ENCODE measurements at regions not wholly inside any gene's neighbourhood (a gene's known extent, or its start where the extent isn't known, plus 50 kb on each side); places are given as distances from the start of the nearest gene placed in this dataset.
A peak's percentile ranks its signal among the peaks of the same experiment; 100 is the strongest.

DNA sequence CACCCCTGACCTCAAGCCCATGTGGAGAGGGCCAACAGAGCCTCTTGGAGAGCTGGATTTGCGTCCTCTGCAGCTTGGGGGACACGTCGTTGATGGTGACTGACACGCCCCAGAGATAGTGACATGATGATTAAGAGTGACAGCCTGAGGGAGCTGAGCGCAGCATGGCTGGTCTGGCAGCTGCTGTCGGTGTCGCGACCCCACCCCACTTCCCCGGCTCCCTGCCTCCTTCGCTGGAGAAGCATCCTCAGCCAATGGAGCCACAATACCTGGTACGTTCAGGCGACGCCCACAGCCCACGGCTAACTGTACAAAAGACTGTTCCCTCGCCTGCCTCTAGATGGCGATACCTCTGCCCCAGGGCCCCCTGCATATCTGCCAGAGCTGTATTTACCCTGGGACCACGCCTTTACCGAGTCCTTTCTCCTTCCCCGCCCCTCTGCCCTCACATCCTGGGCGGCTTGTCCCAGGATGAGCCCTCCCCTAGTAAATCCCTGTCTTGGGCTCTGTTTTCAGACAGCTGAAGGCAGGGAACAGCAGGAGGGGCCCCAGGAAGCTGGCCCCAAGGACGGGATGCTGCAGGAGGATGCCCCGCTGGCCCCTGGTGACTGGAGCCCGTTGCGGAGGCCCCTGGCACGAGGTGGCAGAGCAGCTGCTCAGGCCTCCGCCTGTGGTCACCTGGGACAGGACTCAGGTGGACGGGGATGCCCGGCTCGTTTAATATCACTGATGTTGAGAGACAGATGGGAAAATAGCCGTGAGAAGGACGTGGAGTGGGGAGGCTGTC is 90.6 kb downstream of the RPS6KA4 start (continued):
- TF ChIP-seq ZFP1 (CRISPR knock-in tag; IDR thresholded peaks at IDR 0.05) = no peak
- TF ChIP-seq CTCFL (IDR thresholded peaks at IDR 0.05; ENCODE audit: borderline replicate concordance, insufficient read depth, low read depth, low read length, poor library complexity, severe bottlenecking) = peak; percentile 33
- no peak for TF ChIP-seq HINFP (tag; conservative IDR thresholded peaks at IDR 0.05; ENCODE audit: low read depth)
- TF ChIP-seq CREB5 (CRISPR knock-in tag; IDR thresholded peaks at IDR 0.05) = no peak
- no peak for TF ChIP-seq NFXL1 (CRISPR knock-in tag; IDR thresholded peaks at IDR 0.05)
- TF ChIP-seq BHLHE40 (IDR thresholded peaks at IDR 0.05; ENCODE audit: low read length) = 0 out of 2 replicates have a peak, but pooled peaks have one; percentile 11
- TF ChIP-seq RBM17 (IDR thresholded peaks at IDR 0.05; ENCODE audit: borderline replicate concordance, low read depth, low read length) = no peak
- TF ChIP-seq WHSC1 (IDR thresholded peaks at IDR 0.05; ENCODE audit: low read length) = no peak
- no peak for TF ChIP-seq ZEB2 (IDR thresholded peaks at IDR 0.05)
- TF ChIP-seq, protein P1, sequence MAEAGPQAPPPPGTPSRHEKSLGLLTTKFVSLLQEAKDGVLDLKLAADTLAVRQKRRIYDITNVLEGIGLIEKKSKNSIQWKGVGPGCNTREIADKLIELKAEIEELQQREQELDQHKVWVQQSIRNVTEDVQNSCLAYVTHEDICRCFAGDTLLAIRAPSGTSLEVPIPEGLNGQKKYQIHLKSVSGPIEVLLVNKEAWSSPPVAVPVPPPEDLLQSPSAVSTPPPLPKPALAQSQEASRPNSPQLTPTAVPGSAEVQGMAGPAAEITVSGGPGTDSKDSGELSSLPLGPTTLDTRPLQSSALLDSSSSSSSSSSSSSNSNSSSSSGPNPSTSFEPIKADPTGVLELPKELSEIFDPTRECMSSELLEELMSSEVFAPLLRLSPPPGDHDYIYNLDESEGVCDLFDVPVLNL (CRISPR knock-in tag; IDR thresholded peaks at IDR 0.05; ENCODE audit: low read depth) = no peak
- TF ChIP-seq CREM (IDR thresholded peaks at IDR 0.05; ENCODE audit: low read depth) = peak; percentile 26; the same call in 1 of the 2 replicates
- no peak for TF ChIP-seq MECOM (CRISPR knock-in tag; IDR thresholded peaks at IDR 0.05)
- no peak for TF ChIP-seq PHB (CRISPR knock-in tag; IDR thresholded peaks at IDR 0.05)
- TF ChIP-seq RCOR1 (IDR thresholded peaks at IDR 0.05; ENCODE audit: borderline replicate concordance in 1 of 2, low read depth in 2 of 2, low read length in 2 of 2) = peak in 1 of 2 experiments; percentile 76; a peak in 2 of 4 replicates
- no peak for TF ChIP-seq ADNP (tag; IDR thresholded peaks at IDR 0.05)
- no peak for TF ChIP-seq ZNF133 (CRISPR knock-in tag; IDR thresholded peaks at IDR 0.05)
- TF ChIP-seq ZNF77 (CRISPR knock-in tag; IDR thresholded peaks at IDR 0.05) = no peak
- TF ChIP-seq, protein P2, sequence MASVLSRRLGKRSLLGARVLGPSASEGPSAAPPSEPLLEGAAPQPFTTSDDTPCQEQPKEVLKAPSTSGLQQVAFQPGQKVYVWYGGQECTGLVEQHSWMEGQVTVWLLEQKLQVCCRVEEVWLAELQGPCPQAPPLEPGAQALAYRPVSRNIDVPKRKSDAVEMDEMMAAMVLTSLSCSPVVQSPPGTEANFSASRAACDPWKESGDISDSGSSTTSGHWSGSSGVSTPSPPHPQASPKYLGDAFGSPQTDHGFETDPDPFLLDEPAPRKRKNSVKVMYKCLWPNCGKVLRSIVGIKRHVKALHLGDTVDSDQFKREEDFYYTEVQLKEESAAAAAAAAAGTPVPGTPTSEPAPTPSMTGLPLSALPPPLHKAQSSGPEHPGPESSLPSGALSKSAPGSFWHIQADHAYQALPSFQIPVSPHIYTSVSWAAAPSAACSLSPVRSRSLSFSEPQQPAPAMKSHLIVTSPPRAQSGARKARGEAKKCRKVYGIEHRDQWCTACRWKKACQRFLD (CRISPR knock-in tag; IDR thresholded peaks at IDR 0.05) = no peak
- TF ChIP-seq ZNF277 (CRISPR knock-in tag; IDR thresholded peaks at IDR 0.05; ENCODE audit: borderline replicate concordance) = no peak

All from K562 (cell line).